ENCODE measurements at regions not wholly inside any gene's neighbourhood (a gene's known extent, or its start where the extent isn't known, plus 50 kb on each side); places are given as distances from the start of the nearest gene placed in this dataset.

GRCh38 chr11:88434333-88434976 lies 96.9 kb upstream of the CTSC start:
- Histone ChIP-seq H3K27ac (no peak overlapping the region), H3K27me3 (no peaks in the 10 kb centered on the region), H3K9me3 (no peaks in the 10 kb centered on the region), H3K4me1 (peaks cover 0 to 6% of the 10 kb centered on the region in 2 donors), H3K36me3 (no peaks in the 10 kb centered on the region), H3K4me3 (no peak overlapping the region)
- ATAC-seq = no peak
- TF ChIP-seq, protein P1, sequence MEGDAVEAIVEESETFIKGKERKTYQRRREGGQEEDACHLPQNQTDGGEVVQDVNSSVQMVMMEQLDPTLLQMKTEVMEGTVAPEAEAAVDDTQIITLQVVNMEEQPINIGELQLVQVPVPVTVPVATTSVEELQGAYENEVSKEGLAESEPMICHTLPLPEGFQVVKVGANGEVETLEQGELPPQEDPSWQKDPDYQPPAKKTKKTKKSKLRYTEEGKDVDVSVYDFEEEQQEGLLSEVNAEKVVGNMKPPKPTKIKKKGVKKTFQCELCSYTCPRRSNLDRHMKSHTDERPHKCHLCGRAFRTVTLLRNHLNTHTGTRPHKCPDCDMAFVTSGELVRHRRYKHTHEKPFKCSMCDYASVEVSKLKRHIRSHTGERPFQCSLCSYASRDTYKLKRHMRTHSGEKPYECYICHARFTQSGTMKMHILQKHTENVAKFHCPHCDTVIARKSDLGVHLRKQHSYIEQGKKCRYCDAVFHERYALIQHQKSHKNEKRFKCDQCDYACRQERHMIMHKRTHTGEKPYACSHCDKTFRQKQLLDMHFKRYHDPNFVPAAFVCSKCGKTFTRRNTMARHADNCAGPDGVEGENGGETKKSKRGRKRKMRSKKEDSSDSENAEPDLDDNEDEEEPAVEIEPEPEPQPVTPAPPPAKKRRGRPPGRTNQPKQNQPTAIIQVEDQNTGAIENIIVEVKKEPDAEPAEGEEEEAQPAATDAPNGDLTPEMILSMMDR (IDR thresholded peaks at IDR 0.05) = no peak
- intact Hi-C loops (cut with DNase I) = no loop called here
- no peak for DNase-seq

DNA sequence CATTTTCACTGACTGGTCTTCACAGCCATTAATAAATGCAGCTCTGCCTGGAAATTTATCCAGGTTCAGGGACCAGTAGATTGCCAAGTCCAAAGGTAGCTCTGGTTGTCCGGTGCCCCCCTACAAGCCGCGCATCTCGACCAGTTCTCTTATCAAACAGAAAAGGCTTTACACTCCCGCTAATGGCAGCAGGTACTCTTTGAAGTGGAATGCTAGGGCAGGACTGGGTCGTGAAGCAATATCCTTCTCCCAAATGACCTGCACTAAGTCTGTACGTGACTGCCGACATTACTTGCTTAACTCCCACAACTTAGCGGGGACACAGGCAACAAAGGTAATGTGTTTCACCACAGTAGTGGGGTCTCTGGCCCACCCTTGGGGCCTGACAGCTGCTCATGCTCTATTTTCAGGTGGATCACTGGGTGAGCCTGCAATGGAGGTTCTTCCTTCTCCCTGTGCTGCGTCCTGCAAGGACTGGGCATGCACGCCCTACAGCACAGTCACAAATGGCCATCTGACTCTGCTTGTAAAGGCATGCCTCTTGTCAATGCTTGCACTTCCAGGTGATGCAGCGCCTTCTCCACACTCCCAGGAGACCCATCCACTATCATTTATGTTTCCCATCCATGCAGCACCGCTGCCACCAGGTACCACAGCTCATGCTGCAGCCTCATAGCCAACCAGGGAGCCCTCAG lies 96.1 kb upstream of the CTSC start:
- TF ChIP-seq, protein P1 (IDR thresholded peaks at IDR 0.05) = no peak
- H3K27ac ChIP-seq = no peak overlapping the region
- H3K4me3 ChIP-seq = no peak overlapping the region
- H3K27me3 ChIP-seq = no peaks in the 10 kb centered on the region
- intact Hi-C loops (cut with DNase I) = no loop called here
- no peak for DNase-seq
- no peaks in the 10 kb centered on the region for H3K9me3 ChIP-seq
- ATAC-seq = no peak
- no peaks in the 10 kb centered on the region for H3K36me3 ChIP-seq
- H3K4me1 ChIP-seq = peaks cover 0 to 6% of the 10 kb centered on the region in 2 donors

DNA sequence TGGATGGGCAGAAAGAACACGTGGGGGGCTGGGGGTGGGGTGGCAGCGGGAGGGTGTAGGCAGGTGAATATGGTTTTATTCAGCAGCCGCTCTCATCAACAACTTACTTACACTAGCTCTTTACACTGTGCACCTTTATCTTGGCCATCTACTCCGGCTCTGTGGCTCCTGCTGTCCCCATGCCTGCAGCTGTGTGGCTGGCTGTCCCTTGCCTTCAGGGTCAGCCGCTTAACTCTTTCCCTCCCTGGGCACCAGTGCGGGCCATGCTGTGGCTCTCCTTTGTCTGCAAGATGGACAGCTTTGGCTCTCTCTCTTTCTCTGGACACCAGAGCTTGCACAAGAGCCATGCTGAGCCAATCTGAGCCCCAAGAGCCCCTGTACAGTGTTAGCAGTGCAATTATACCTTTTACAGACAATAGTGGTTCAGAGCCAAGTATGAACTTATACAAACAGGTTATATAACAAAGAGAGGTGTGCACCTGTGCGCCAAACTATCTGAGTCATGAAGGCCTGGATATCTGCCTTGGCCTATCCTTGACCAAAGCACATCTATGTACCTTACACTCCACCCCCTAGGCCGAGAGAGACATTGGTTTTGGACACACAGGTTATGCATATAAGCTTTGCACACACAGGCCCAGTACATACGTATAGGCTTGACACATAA lies 94.3 kb upstream of the CTSC start:
- ATAC-seq (no peak), DNase-seq (no peak)
- TF ChIP-seq, protein P1 (IDR thresholded peaks at IDR 0.05) = no peak
- Histone ChIP-seq H3K4me3 (no peak overlapping the region), H3K36me3 (no peaks in the 10 kb centered on the region), H3K27ac (no peak overlapping the region), H3K4me1 (peaks cover 0 to 6% of the 10 kb centered on the region in 2 donors), H3K9me3 (no peaks in the 10 kb centered on the region), H3K27me3 (no peaks in the 10 kb centered on the region)
- intact Hi-C loops (cut with DNase I) = no loop called here

DNA sequence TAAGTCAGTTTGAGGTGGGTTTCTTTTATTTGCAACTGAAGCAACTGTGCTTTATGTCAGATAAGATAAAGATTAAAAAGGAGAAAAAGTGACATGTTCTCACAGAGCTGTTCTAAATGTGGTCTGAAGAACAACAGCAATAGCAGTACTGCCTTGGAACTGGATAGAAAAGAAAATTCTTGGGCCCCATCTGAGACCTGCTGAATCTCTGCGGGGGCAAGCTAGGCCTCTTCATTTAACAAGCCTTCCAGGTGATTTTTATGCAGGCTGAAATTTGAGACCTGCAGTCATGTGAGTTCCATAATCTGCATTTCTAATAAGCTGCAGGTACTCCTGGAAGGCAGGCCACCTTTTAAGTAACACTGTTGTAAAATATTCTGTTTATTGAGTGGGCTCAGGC lies 91.4 kb upstream of the CTSC start:
- no peak overlapping the region for H3K27ac ChIP-seq
- TF ChIP-seq, protein P1 (IDR thresholded peaks at IDR 0.05) = no peak
- no peaks in the 10 kb centered on the region for H3K9me3 ChIP-seq
- ATAC-seq (no peak), DNase-seq (no peak)
- H3K27me3 ChIP-seq = no peaks in the 10 kb centered on the region
- no peaks in the 10 kb centered on the region for H3K36me3 ChIP-seq
- intact Hi-C loops (cut with DNase I) = no loop called here
- peaks cover 0 to 6% of the 10 kb centered on the region in 2 donors for H3K4me1 ChIP-seq
- H3K4me3 ChIP-seq = no peak overlapping the region

DNA sequence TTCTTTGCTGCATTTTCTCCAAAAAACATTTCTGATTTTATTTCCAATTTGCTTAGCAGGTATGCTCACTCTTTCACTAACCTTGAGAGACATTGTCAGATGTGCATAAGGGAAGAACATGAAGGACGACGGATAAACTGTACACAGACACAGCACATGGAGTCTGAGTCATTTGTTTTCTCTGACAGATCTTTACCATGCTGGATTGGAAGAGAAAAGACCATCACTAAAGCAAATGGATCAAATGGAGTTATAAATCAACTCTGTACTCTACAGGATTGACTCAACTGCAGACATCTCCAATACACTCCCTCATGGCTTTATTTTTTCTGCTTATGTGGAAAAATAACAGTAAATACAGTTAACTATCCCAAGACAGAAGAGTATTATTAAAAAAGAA lies 90.2 kb upstream of the CTSC start:
- Histone ChIP-seq H3K27ac (no peak overlapping the region), H3K4me1 (peaks cover 0 to 6% of the 10 kb centered on the region in 2 donors), H3K9me3 (no peaks in the 10 kb centered on the region), H3K4me3 (no peak overlapping the region), H3K27me3 (no peaks in the 10 kb centered on the region), H3K36me3 (no peaks in the 10 kb centered on the region)
- no peak for DNase-seq
- intact Hi-C loops (cut with DNase I) = no loop called here
- TF ChIP-seq, protein P1 (IDR thresholded peaks at IDR 0.05) = no peak
- no peak for ATAC-seq

All from left lung (tissue), 4 donors.